Lung (tissue), 11 donors: ENCODE measurements at regions not wholly inside any gene's neighbourhood (a gene's known extent, or its start where the extent isn't known, plus 50 kb on each side); places are given as distances from the start of the nearest gene placed in this dataset.

Experiments
- ATAC-seq: fragments of 200-7000 bp; cut with Tn5 transposase; one replicate; pipeline ENCODE4 v1.9.1; 2020; ENCODE audit warnings: moderate number of reproducible peaks; ENCODE audit not compliant: insufficient read depth, low FRiP score
- DNase-seq, 3 donors: peaks; one replicate each; pipeline ENCODE4 v3.0.0-alpha.2; 2013 to 2017
- H3K27ac ChIP-seq, 2 donors: one replicate each; pipeline ENCODE4 v1.5.1; 2013; ENCODE audit warnings: mild to moderate bottlenecking in 2 of 2, moderate library complexity in 2 of 2, control low read depth in 1 of 2, inconsistent platforms in 1 of 2, low read depth in 1 of 2, low read length in 1 of 2
- H3K27me3 ChIP-seq, 3 donors: one replicate each; pipeline ENCODE4 v1.5.1; 2013; ENCODE audit warnings: low read length in 2 of 3; ENCODE audit not compliant: control insufficient read depth in 3 of 3, insufficient read depth in 3 of 3
- H3K36me3 ChIP-seq, 4 donors: one replicate each; pipeline ENCODE4 v1.5.1; 2013; ENCODE audit warnings: low read length in 4 of 4, mild to moderate bottlenecking in 1 of 4, moderate library complexity in 1 of 4; ENCODE audit not compliant: control insufficient read depth in 4 of 4, insufficient read depth in 4 of 4
- H3K4me1 ChIP-seq, 5 donors: one replicate each; pipeline ENCODE4 v1.5.1; 2013; ENCODE audit warnings: low read length in 5 of 5, mild to moderate bottlenecking in 2 of 5, moderate library complexity in 1 of 5; ENCODE audit not compliant: control insufficient read depth in 5 of 5, insufficient read depth in 5 of 5
- H3K4me3 ChIP-seq: one replicate; pipeline ENCODE4 v1.5.1; 2013; ENCODE audit warnings: mild to moderate bottlenecking, control low read depth, moderate library complexity
- H3K9ac ChIP-seq, 2 donors: one replicate each; pipeline ENCODE4 v1.5.1; 2013; ENCODE audit warnings: low read length in 2 of 2, control low read depth in 1 of 2; ENCODE audit not compliant: insufficient read depth in 1 of 2
- H3K9me3 ChIP-seq, 4 donors: one replicate each; pipeline ENCODE4 v1.5.1; 2013; ENCODE audit warnings: low read length in 3 of 4, mild to moderate bottlenecking in 1 of 4, moderate library complexity in 1 of 4; ENCODE audit not compliant: control insufficient read depth in 4 of 4, insufficient read depth in 3 of 4
- WGBS, 2 donors: extraction: QIAGEN DNeasy Blood & Tissue Kit; methylation state at CpG; one replicate each; pipeline ENCODE4 v1.1.7; 2013; 5-methylcytosine and 5-hydroxymethylcytosine counted together
- TF ChIP-seq, protein P1 (sequence below): IDR thresholded peaks from 2 replicates; pipeline ENCODE4 v1.5.1; 2012; ENCODE audit warnings: mild to moderate bottlenecking; ENCODE audit errors: control extremely low read depth, extremely low read depth
- donor health status: control.
- donor health status: control.
- donor health status: Bipolar disorder and iron deficiency.
- donor health status: healthy.
- donor health status: DM: yes; HTN: yes; CAD: no.

- no peaks in the 10 kb centered on the region for H3K36me3 ChIP-seq
- no peak overlapping the region for H3K27ac ChIP-seq
- no peaks in the 10 kb centered on the region for H3K27me3 ChIP-seq
- no peaks in the 10 kb centered on the region for H3K4me1 ChIP-seq
- ATAC-seq (no peak), DNase-seq (no peak)
- peaks cover 0 to 6% (median 4%) of the 10 kb centered on the region in 4 donors for H3K9me3 ChIP-seq
- no peak overlapping the region for H3K4me3 ChIP-seq
- TF ChIP-seq, protein P1, sequence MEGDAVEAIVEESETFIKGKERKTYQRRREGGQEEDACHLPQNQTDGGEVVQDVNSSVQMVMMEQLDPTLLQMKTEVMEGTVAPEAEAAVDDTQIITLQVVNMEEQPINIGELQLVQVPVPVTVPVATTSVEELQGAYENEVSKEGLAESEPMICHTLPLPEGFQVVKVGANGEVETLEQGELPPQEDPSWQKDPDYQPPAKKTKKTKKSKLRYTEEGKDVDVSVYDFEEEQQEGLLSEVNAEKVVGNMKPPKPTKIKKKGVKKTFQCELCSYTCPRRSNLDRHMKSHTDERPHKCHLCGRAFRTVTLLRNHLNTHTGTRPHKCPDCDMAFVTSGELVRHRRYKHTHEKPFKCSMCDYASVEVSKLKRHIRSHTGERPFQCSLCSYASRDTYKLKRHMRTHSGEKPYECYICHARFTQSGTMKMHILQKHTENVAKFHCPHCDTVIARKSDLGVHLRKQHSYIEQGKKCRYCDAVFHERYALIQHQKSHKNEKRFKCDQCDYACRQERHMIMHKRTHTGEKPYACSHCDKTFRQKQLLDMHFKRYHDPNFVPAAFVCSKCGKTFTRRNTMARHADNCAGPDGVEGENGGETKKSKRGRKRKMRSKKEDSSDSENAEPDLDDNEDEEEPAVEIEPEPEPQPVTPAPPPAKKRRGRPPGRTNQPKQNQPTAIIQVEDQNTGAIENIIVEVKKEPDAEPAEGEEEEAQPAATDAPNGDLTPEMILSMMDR: no peak
- 72 to 90% methylated on average over 3 of the region's 3 CpGs for WGBS, 2 donors
- no peak overlapping the region for H3K9ac ChIP-seq
These were observed 503.5 kb downstream of the EDEM1 start for GRCh38 chr3:5690904-5691532.

GRCh38 chr3:5692446-5692845, 504.9 kb downstream of the EDEM1 start:
- no peak for ATAC-seq

DNA sequence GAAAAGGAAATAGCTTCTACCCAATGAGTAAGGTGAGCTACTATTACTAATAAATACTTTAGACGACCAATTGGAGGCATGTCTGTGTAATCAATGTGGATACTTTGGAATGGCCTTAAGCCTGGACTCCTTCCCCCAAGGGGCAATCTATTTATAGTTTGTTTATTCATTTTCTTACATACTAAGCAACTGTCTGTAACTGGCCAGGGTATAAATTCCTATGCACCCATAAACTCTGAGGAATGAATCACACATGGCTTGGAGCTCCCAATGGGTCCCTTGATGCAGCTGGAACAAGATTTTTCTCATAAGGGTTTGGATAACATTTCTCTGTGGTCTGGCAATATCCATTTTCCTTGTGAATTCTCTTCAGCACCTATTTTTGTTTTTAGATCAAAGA, 506.8 kb downstream of the EDEM1 start:
- Histone ChIP-seq H3K4me1 (no peaks in the 10 kb centered on the region), H3K9me3 (peaks cover 0 to 4% (median 4%) of the 10 kb centered on the region in 4 donors), H3K27me3 (no peaks in the 10 kb centered on the region), H3K4me3 (no peak overlapping the region), H3K36me3 (no peaks in the 10 kb centered on the region), H3K9ac (no peak overlapping the region), H3K27ac (no peak overlapping the region)
- WGBS, 2 donors: 71 to 79% methylated on average over 1 of the region's 1 CpG
- ATAC-seq (no peak), DNase-seq (no peak)
- TF ChIP-seq, protein P1: no peak

More at GRCh38 chr3:5692446-5692845, 504.9 kb downstream of the EDEM1 start:
- 70 to 92% methylated on average over 7 of the region's 7 CpGs for WGBS, 2 donors
- TF ChIP-seq, protein P1: no peak
- Histone ChIP-seq H3K4me3 (no peak overlapping the region), H3K27me3 (no peaks in the 10 kb centered on the region), H3K36me3 (no peaks in the 10 kb centered on the region), H3K9me3 (peaks cover 0 to 4% (median 4%) of the 10 kb centered on the region in 4 donors), H3K4me1 (no peaks in the 10 kb centered on the region), H3K27ac (no peak overlapping the region), H3K9ac (no peak overlapping the region)
- no peak for DNase-seq

GRCh38 chr3:5698851-5699250, 511.3 kb downstream of the EDEM1 start:
- Histone ChIP-seq H3K9ac (no peak overlapping the region), H3K27ac (no peak overlapping the region), H3K4me3 (no peak overlapping the region), H3K9me3 (no peaks in the 10 kb centered on the region), H3K36me3 (no peaks in the 10 kb centered on the region), H3K4me1 (no peaks in the 10 kb centered on the region), H3K27me3 (no peaks in the 10 kb centered on the region)
- TF ChIP-seq, protein P1: no peak
- ATAC-seq (no peak), DNase-seq (no peak)
- 90 to 94% methylated on average over 9 of the region's 9 CpGs for WGBS, 2 donors
